ENCODE measurements at regions not wholly inside any gene's neighbourhood (a gene's known extent, or its start where the extent isn't known, plus 50 kb on each side); places are given as distances from the start of the nearest gene placed in this dataset.

DNA sequence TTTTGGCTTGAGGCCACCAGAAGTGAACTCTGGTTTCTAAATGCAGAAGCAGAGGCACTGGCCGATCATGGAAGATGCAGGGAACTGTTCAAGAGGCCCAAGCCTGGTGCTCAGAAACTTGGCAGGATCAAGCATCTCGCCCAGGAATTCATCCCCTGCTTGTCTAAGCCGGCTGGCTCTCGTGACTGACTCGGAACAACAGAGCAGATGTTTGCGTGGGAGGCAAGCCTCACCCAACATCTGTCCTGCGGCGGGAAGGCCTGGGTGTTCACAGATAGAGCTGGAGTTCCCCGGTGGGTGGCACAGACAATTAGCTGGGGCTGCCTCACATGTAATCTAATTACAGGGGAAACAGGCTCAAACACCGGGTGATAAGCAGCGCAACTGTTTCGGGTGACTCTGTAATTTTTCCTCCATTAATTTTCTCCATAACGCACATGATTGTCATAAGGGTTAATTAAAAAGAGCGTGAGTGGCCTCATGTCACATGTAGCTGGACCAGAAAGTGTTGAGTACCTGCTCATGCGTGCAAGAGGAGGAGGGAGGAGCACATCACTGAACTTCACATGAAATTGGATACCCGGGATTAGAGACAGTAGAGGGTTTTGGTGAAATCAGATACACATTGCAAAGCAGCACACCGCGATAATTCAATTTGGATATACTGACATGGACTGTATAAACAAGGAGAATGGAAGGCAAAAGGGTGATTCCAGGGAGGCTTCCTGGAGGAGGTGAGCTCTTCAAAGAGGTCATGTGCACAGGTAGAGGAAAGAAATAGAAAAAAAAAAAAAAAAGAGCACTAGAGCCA lies 180.0 kb downstream of the ETS2 start:
- no peak for DNase-seq (ENCODE audit: low spot score)

DNA sequence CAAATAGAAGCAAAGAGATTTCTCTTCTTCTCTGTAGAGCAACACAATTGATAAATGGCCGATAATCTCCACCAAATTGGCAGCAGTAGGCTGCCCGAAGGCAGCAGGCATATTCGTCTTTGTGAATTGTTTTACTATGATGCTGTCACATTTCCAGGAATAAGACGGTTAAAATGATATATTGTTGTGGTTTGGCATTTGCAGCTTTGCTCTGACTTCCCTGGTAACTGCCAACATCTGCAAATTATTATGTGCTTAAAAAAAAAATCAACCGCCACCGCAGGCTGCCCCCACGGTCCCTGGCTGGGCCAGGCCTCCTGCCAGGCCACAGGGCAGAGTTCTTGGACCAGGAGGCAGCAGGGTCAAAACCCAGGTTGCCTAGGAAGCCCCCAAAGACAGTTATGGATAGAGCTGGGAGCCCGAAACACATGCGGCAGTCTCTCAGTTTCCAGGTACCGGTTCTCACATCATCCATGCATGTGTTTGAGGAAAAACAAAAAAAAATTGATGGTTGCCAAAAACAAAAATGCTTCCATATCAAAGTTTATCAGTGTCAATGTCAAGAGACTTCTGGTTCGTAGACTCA lies 179.3 kb downstream of the ETS2 start:
- no peak for DNase-seq (ENCODE audit: low spot score)

DNA sequence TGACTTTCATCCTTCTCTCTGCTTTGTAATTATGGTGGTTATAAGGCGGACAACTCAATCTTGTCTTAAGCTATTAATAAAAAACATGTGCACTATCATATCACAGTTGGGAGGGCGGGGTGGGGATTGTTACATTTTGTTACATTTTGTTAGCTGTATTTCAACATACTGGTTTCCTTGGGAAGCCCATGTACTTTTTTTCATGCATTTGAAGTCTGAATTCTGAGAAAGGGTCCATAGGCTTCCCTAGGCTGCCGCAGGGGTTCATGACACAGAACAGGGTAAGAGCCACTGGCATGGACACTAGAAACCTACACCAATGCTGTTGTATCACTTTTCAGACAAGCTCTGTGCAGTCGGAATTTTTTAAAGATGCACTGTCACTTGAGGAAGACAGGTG lies 178.8 kb downstream of the ETS2 start:
- DNase-seq (ENCODE audit: low spot score): no peak

DNA sequence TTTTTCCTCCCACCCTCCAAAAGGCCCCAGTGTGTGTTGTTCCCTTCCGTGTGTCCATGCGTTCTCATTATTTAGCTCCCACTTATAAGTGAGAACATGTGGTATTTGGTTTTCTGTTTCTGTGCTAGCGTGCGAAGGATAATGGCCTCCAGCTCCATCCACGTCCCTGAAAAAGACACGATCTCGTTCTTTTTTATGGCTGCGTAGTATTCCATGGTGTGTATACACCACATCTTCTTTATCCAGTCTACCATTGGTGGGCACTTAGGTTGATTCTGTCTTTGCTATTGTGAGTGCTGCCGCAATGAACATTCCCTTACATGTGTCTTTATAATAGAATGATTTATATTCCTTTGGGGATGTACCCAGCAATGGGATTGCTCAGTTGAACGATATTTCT lies 177.8 kb downstream of the ETS2 start:
- no peak for DNase-seq (ENCODE audit: low spot score)

DNA sequence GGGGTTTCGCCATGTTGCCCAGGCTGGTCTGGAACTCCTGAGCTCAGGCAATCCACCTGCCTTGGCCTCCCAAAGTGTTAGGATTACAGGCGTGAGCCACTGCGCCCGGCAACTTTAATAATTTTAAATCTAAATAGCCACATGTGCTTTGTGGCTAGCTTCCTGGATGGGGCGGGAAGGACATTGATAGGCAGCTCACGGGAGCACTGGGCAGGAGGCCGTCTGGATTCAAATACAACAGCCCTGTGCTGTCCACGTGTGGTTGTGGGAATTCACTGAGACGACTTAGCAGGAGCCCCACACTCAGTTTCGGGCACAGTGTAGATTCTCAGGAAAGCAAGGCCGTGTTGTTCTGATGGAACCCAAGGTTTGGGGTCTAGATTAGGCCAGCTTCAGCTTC lies 177.1 kb downstream of the ETS2 start:
- DNase-seq (ENCODE audit: low spot score): no peak

DNA sequence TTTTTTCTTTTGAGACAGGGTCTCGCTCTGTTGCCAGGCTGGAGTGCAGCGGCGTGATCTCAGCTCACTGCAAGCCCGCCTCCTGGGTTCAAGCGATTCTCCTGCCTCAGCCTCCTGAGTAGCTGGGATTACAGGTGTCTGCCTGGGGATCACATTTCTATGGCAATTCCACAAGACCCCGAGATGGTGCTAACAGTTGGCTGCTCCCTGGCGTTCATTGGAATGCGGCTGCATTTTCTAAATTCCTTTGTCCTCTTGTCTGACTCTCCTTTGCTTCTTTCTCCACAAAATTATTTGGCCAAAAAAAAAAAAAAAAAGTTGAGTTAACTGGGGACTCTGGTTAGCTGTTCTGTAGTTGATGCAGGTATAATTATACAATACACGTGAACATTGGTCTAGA lies 176.4 kb downstream of the ETS2 start:
- no peak for DNase-seq (ENCODE audit: low spot score)

DNA sequence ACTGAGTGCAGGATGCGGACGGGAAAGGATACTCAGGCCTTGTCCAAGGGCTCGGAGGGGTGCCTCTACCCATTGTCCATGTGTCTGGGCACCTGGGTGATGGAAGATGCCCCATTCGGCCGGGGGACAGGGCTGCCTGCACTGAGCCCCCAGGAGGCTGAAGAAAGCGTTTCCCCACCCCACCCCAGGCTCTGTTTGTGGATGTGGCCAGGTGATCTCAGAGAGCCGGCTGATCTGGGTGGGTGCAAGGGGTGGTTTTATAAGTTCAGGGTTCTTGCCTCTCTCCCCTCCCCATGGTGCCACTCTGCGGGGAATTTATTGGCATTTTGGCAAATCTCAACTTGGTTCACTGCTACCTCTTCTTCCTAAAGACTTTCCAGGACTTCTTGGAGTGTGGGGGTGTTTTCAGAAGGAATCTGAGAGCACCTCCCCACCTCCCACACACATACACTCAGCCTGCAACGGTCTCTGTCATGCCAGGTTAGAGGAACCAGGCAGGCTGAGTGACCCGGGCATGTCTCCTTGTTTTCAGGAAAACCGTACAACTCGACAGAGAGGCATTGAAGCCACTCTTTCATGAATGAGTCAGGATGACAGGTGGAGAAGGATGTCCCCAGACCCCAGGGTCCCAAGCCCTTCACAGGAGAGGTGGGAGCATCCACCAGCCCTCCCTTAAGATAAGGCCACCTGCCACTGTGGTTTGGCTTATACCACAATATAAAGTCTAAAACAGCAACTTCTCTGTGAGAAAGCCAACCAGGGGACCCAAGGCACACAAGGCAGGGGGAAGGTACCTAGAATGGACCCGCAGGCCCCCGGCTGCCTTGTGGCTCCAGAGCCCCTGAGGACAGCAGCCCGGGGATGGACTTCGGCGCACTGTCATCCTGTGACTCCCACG lies 174.9 kb downstream of the ETS2 start:
- no peak for DNase-seq (ENCODE audit: low spot score)

DNA sequence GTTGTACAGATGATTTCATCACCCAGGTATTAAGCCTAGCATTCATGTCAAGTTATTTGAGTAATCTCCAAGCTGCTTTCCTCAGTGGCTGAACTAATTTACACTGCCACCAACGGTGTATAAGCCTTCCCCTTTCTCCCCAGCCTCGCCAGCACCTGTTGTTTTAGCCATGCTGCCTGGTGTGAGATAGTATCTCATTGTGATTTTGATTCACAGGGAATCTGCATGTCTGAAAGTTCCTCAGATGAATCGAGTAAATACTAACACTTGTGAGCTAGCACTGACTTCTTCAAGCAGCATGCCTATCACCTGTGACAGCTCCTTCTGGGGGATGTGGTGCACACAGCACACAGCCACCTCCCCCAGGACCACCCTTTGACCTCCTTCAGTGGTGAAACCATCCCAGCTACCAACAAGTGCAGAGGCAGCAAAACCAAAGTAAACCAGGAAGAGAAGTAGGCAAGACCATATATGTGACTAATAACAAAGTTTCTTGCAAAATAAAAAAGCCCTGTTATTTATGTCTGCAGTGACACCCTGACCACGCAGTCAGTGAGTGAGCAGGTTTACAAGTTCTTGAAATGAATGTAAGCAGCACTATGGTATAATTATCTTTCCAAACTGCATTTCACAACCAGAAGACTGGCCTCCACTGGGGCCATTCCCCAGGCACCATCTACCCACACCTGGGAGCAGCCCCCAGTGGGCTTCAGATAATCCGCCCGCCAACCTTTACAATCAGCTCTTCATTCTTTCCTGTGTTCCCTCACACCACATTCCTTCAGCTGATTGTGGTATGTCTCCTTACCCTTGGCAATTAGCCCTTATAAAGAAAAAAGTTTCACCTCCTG lies 173.8 kb downstream of the ETS2 start:
- no peak for DNase-seq (ENCODE audit: low spot score)

DNA sequence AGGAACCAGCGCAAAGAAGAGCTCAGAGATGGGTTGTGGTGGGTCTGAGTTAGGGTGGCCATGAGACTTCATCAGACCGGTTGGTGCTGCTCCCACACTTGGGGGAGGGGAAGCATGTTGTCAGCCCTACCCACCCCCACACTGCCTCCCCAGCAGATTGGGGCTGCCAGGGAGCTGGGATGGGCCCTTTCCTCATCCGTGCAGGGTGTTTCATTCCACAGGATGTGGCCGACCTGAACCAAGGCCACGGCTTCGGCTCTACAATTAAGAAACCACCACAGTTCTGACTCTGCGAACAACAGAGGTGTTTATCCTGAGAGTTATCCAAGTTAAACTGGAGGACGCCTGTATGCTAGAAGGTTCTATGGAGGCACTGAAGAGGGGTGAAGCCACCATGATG lies 171.2 kb downstream of the ETS2 start:
- DNase-seq (ENCODE audit: low spot score): no peak

DNA sequence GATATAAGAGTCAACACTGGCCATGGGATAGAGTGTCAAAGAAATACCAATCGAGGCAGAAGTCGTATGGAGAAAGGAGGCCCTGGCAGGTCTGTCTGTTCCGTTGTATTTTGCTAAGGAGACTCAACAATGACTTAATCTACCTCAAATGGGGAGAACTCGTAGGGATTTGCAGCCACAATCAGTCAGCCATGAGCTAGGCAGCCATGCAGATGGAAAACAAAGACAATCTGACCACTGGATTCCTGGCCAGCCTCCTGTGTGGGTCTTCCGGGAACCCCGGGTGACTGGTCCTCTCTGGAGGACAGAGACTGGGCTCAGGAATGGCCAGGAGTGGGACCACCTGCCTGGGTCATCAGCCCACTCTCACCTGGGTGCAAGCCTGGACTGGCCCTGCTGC lies 167.8 kb downstream of the ETS2 start:
- DNase-seq (ENCODE audit: low spot score): no peak

DNA sequence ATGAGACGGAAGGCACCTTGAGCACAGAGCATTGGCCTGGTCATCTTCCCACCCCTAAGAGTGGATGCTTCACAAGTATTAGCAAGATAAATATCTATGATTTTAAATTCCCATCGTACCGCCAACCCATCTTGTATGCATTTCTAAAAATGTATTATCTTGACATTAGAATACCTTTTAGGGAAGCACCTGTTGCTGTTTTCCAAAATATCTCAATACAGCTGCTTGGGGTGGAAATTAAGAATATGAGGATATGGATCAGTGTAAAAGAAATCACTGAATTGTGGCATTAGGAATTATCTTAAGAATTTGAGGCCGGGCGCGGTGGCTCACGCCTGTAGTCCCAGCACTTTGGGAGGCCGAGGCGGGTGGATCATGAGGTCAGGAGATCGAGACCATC lies 166.3 kb downstream of the ETS2 start:
- no peak for DNase-seq (ENCODE audit: low spot score)

DNA sequence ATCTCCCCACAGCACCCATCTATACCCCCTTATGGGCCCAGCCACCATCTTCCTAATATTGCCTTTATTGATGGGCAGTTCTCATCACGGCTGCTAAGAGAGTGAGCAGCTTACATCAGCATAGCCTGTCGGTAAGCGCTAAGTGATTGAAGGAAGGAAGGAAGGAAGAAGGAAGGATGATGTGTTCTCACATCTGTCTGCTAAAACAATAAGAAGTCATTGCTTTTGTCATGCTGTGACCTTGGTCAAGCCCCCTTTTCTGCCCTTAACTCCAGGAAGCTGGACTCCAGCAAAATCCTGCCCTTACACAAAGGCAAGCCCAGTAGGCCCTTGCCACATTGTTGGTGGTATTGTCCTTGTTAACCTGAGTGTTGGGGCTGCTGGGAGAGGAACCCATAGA lies 165.0 kb downstream of the ETS2 start:
- DNase-seq (ENCODE audit: low spot score): no peak

DNA sequence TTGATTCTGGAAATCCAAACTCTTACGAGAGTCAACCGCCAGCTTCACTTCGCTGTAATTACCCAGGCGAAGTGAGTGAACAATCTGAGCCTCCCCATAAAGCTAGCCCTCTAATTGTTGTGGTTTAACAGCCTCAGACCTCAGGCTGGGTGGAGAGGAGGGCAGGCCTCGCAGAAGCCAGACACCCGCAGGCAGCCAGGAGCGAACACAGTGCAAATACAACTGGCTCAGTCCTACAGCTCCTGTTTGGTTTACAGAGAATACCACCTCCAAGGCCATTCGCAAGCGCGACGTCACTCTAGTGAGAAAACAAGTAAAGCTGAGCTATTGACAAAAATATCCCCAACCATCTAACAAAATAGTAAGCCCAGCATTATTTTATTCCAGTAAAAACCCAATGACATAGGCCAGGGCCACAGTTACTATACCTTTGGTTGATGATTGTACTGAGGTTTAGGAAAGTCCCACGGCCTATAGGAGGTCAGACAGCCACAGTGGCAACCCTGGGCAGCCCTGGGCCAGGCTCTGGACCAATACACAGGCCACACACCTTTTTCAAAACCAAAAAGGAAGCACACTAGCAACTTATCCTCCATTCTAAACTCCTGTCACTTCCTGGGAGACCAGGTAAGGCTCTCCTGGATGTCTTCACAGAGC lies 163.3 kb downstream of the ETS2 start:
- no peak for DNase-seq (ENCODE audit: low spot score)

DNA sequence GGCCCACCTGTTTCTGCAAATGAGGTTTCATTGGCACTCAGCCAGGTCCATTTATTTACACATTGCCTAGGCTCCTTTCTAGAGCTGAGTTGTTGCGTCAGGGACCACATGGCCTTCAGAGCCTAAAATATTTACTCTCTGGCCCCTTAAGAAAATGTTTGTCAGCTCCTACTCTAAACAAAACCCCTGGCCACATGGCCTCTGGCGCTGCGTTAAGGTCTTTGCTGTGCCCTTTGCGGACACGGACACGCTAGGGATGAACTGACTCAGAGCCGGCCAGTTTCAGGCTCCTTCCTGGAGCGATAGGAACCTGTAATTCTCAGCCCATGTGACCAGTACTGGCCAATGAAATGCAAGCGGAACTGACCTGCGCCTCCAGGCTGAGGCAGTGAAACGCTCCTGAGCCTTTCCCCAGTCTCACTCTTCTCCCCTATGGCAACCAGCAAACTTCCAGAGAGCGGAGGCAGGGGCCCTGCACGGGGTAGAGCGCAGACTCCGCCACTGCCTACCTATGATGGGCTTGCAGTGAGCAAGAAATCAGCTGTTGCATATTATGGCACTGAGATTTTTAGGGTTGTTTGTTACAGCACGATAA lies 160.3 kb downstream of the ETS2 start:
- peak; percentile 84 for DNase-seq (ENCODE audit: low spot score)

DNA sequence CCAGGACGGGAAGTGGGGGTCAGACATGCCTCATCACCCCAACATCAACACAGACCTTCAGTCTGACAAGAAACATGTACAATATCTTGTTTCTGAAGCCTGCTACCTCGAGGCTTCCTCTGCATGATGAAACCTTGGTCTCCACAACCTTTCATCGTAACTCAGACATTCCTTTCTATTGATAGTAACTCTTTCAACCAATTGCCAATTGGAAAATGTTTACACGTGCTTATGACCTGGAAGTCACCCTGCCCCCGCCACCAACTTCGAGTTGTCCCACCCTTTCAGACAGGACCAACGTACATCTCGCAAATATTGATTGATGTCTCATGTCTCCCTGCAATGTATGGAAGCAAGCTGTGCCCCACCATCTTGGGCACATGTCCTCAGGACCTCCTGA lies 159.5 kb downstream of the ETS2 start:
- DNase-seq (ENCODE audit: low spot score): peak; percentile 77

DNA sequence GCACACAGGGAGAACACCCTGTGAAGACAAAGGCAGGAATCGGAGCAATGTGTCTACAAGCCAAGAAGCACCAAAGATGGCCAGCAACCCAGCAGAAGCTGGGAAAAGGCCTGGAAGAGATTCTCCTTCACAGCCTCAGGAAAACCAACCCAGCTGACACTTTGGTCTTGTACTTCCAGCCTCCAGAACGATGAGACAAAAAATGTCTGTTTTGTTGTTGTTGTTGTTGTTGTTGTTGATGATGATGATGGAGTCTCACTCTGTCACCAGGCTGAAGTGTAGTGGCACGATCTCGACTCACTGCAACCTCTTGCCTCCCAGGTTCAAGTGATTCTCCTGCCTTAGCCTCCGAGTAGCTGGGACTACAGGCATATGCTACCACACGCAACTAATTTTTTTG lies 157.3 kb downstream of the ETS2 start:
- no peak for DNase-seq (ENCODE audit: low spot score)

DNA sequence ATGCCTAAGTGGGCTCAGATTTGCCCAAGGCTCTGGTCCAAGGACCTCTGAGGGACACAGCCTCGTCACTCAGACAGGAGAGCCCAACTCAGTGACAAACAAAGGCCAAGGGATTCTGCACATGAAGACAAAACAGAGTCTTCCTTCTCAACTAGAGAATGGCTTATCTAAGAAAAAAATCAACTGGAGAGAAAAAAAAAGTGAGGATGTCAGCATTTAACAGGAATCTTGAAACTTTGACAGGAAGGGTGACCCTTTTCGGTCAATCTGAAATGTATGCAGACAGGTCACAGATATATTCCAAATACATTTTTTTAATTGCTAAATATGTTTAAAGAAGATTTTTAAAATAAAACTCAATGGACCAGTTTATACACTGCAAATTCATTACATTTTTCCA lies 154.5 kb downstream of the ETS2 start:
- DNase-seq (ENCODE audit: low spot score): no peak

DNA sequence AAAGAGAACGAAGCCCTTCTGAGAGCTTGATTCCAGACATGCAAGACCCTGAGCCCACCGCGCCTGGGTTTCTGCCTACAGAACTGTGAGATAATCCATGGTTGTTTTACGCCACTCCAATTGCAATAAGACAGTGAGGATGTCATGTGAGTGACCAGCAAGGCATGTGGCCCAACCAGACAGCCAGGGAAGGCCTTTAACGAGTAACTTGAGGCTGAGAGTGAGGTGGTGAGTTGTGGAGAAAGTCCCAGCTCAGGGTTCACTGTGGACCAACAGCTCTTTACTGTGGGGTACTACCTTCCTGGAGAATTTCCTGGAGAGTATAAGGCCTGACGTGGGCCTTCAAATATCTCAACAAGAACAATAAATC lies 153.9 kb downstream of the ETS2 start:
- peak; percentile 19 for DNase-seq (ENCODE audit: low spot score)

DNA sequence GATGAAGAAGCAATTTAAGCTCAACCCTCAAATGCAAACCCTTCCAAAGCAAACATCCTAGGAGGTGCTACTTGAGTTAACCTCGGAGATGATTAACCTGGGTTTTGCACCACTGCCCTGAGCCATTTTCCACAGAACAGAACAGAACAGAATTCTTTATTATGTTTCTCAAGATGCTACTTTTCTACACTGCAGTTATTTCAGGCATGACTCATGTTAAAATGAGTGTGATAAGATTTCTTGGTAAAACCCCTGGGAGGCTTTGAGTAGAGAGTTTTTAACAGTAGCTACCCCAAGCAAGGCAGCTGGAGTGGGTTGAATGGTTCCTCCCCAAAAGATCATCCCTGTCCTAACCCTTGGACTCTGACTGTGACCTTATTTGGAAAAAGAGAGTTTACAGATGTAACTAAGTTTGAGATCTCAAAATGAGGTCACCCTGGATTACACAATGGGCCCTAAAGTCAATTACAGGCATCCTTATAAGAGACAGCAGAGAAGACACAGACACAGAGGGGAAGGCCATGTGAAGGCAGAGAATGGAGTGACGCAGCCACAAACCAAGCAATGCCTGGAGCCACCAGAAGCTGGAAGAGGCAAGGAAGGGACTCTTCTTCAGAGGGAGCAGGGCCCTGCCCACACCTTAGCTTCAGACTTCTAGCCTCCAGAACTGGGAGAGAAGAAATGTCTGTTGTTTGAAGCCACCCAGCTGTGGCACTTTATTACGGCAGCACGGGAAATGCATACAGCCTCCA lies 153.4 kb downstream of the ETS2 start:
- peak; percentile 65 for DNase-seq (ENCODE audit: low spot score)

DNA sequence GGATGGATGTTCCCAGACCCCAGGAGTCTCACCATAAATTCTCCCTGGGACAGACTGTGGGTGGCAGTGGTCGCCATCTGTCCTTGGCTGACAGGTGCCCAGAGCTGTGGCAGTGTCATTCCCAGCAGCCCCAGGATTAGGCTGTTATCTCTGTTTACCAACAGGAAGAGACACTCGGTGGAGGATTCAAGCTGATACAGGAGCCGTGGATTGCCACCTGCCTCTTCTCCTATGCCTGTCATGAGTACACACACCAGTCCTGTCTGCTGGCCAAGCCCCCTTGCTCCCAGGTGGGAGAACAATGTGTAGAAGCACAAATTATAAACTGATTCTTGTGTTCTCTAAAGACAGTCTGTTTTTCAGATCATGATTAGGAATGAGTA lies 152.6 kb downstream of the ETS2 start:
- DNase-seq (ENCODE audit: low spot score): no peak

Data from HT-29 (cell line).